ENCODE measurements at regions not wholly inside any gene's neighbourhood (a gene's known extent, or its start where the extent isn't known, plus 50 kb on each side); places are given as distances from the start of the nearest gene placed in this dataset.

DNA sequence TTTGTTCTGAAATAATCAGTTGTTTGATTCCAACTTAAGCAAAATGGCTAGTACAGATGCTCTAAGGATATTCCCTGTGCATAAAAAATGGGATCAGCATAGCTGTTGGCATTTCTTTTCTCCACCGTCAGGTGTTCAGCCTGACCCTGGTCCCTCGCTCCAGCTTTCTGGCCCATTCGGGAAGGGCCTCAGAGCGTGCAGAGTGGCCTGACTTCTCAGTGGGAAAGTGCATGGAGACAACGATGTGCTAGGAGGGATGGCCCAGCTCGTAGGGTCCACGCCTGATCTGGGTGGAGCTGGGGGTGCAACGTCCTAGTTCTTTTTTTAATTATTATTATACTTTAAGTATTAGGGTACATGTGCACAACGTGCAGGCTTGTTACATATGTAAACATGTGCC, 319.1 kb upstream of the IRX4 start:
- Histone ChIP-seq H4K20me1 (ENCODE audit: insufficient read depth, low read length) (no peaks in the 10 kb centered on the region), H3K79me2 (ENCODE audit: low read length) (no peaks in the 10 kb centered on the region), H3K27me3 (ENCODE audit: low read depth, low read length) (no peaks in the 10 kb centered on the region), H3K36me3 (replicated peaks; ENCODE audit: low read depth, low read length) (no peaks in the 10 kb centered on the region), H3K9ac (ENCODE audit: low read length) (no peak overlapping the region), H3K4me3 (ENCODE audit: low read length) (no peak overlapping the region), H3K9me3 (ENCODE audit: insufficient read depth, low read length) (no peaks in the 10 kb centered on the region), H3K4me1 (ENCODE audit: low read length) (no peaks in the 10 kb centered on the region), H3K4me2 (ENCODE audit: low read length) (no peak overlapping the region), H2AFZ (ENCODE audit: low read depth, low read length) (no peak overlapping the region), H3K27ac (ENCODE audit: low read length) (no peak overlapping the region)
- no peak for TF ChIP-seq EZH2phosphoT487 (IDR thresholded peaks at IDR 0.05; ENCODE audit: low read depth)

GRCh38 chr5:2201421-2201820, 318.7 kb upstream of the IRX4 start:
- no peak for TF ChIP-seq EZH2phosphoT487 (IDR thresholded peaks at IDR 0.05; ENCODE audit: low read depth)
- no peak for TF ChIP-seq CTCF (IDR thresholded peaks at IDR 0.05; ENCODE audit: low read depth, low read length)
- Histone ChIP-seq H3K36me3 (replicated peaks; ENCODE audit: low read depth, low read length) (no peaks in the 10 kb centered on the region), H4K20me1 (ENCODE audit: insufficient read depth, low read length) (no peaks in the 10 kb centered on the region), H3K4me2 (ENCODE audit: low read length) (no peak overlapping the region), H3K27me3 (ENCODE audit: low read depth, low read length) (no peaks in the 10 kb centered on the region), H3K79me2 (ENCODE audit: low read length) (no peaks in the 10 kb centered on the region), H3K4me1 (ENCODE audit: low read length) (no peaks in the 10 kb centered on the region), H3K4me3 (ENCODE audit: low read length) (no peak overlapping the region), H3K9ac (ENCODE audit: low read length) (no peak overlapping the region), H3K27ac (ENCODE audit: low read length) (no peak overlapping the region), H3K9me3 (ENCODE audit: insufficient read depth, low read length) (no peaks in the 10 kb centered on the region), H2AFZ (ENCODE audit: low read depth, low read length) (no peak overlapping the region)

GRCh38 chr5:2201011-2201410, 318.3 kb upstream of the IRX4 start:
- no peak overlapping the region for H3K4me3 ChIP-seq (ENCODE audit: low read length)
- H3K36me3 ChIP-seq (replicated peaks; ENCODE audit: low read depth, low read length) = no peaks in the 10 kb centered on the region
- no peak overlapping the region for H3K27ac ChIP-seq (ENCODE audit: low read length)
- no peak overlapping the region for H3K4me2 ChIP-seq (ENCODE audit: low read length)
- no peaks in the 10 kb centered on the region for H3K27me3 ChIP-seq (ENCODE audit: low read depth, low read length)
- no peaks in the 10 kb centered on the region for H3K4me1 ChIP-seq (ENCODE audit: low read length)
- no peak overlapping the region for H3K9ac ChIP-seq (ENCODE audit: low read length)
- no peak for TF ChIP-seq EZH2phosphoT487 (IDR thresholded peaks at IDR 0.05; ENCODE audit: low read depth)
- no peak for TF ChIP-seq CTCF (IDR thresholded peaks at IDR 0.05; ENCODE audit: low read depth, low read length)
- H2AFZ ChIP-seq (ENCODE audit: low read depth, low read length) = no peak overlapping the region
- no peaks in the 10 kb centered on the region for H3K9me3 ChIP-seq (ENCODE audit: insufficient read depth, low read length)
- H3K79me2 ChIP-seq (ENCODE audit: low read length) = no peaks in the 10 kb centered on the region
- H4K20me1 ChIP-seq (ENCODE audit: insufficient read depth, low read length) = no peaks in the 10 kb centered on the region

DNA sequence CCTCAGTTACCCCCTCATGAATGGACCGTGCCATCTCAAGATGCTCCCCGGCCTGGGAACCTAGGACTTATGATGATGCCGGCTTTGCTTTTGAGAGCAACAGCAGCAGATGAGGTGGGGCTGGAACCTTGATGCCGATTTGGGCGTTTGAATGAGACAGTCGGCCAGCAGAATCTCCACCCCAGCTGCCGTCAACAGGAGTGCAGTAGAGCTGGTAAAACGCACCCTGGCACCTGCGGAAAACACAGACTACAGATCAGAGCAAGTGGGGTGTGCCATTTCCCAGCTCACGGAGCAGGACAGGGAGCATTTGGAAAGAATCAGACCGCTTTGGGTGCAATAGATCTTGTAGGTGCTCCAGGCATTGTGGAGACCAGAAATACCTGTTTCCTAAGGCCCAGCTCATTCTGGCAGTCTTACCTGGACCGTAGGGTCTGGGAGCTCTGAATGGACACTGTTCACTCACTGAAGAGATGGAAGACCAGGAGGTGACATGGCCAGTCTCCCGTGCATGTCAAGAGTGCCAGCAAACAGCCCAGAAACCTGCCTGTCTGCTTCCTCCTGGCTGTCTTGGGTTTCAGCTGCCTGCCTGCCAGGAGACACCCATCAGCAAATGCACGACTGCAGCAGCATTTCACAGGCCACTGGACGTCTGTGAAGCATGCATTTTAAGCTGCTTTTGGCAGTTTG, 317.7 kb upstream of the IRX4 start:
- Histone ChIP-seq H3K4me3 (ENCODE audit: low read length) (no peak overlapping the region), H3K4me1 (ENCODE audit: low read length) (no peaks in the 10 kb centered on the region), H3K79me2 (ENCODE audit: low read length) (no peaks in the 10 kb centered on the region), H3K9ac (ENCODE audit: low read length) (no peak overlapping the region), H2AFZ (ENCODE audit: low read depth, low read length) (no peak overlapping the region), H3K9me3 (ENCODE audit: insufficient read depth, low read length) (no peaks in the 10 kb centered on the region), H3K4me2 (ENCODE audit: low read length) (no peak overlapping the region), H3K27ac (ENCODE audit: low read length) (no peak overlapping the region), H3K36me3 (replicated peaks; ENCODE audit: low read depth, low read length) (no peaks in the 10 kb centered on the region), H3K27me3 (ENCODE audit: low read depth, low read length) (no peaks in the 10 kb centered on the region), H4K20me1 (ENCODE audit: insufficient read depth, low read length) (no peaks in the 10 kb centered on the region)
- TF ChIP-seq EZH2phosphoT487 (IDR thresholded peaks at IDR 0.05; ENCODE audit: low read depth) = no peak
- TF ChIP-seq CTCF (IDR thresholded peaks at IDR 0.05; ENCODE audit: low read depth, low read length) = no peak

Data from OCI-LY3 (cell line).